GM12878 (cell line): ENCODE measurements at regions not wholly inside any gene's neighbourhood (a gene's known extent, or its start where the extent isn't known, plus 50 kb on each side); places are given as distances from the start of the nearest gene placed in this dataset.

Experiments
- CREB1 ChIP-seq: IDR thresholded peaks from 2 replicates; pipeline ENCODE4 v1.6.1; 2012; ENCODE audit warnings: low read depth, mild to moderate bottlenecking, inconsistent platforms
- NBN ChIP-seq: fragments of 450-650 bp; IDR thresholded peaks from 2 replicates; pipeline ENCODE4 v1.6.1; 2016
- NRF1 ChIP-seq: conservative IDR thresholded peaks from 2 replicates; pipeline ENCODE4 v1.6.1; 2011; ENCODE audit warnings: mild to moderate bottlenecking, low read depth, low read length, improper control_type of control experiment
- ZNF384 ChIP-seq: IDR thresholded peaks from 2 replicates; pipeline ENCODE4 v1.6.1; 2012; ENCODE audit warnings: low read depth, mild to moderate bottlenecking, low read length, improper control_type of control experiment, borderline replicate concordance

GRCh38 chr14:80055226-80055625 lies 156.1 kb downstream of the DIO2 start:
- no peak for TF ChIP-seq NRF1
- no peak for TF ChIP-seq NBN
- TF ChIP-seq CREB1 = no peak
- TF ChIP-seq ZNF384 = no peak
